ENCODE measurements at regions not wholly inside any gene's neighbourhood (a gene's known extent, or its start where the extent isn't known, plus 50 kb on each side); places are given as distances from the start of the nearest gene placed in this dataset.

DNA sequence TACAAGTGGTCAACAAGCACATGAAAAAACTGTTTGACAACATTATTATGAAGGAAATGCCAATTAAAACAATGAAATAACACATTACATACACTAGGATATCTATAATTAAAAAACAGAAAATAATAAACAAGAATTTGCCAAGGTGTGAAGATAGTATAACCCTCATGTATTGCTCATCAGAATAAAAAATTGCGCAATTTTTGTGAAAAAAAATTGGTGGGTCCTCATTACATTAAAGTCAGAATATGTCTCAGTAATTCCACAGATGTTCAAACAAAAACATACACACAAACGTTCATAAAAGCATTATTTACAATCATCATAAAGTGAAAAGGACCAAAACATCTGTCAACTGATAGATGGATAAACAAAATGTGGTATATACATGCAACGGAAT lies 63.0 kb upstream of the AR start:
- no peak for DNase-seq

Measured in inflammatory macrophage treated with lipopolysaccharide for 4 hours (primary cell).